H1 (cell line): ENCODE measurements at regions not wholly inside any gene's neighbourhood (a gene's known extent, or its start where the extent isn't known, plus 50 kb on each side); places are given as distances from the start of the nearest gene placed in this dataset.

Experiments used
- CTCF ChIA-PET: fragments of 300-600 bp; sonication (Branson Sonifier 250); formaldehyde crosslinking; loops from one replicate; lab custom pipeline; 2021; ENCODE audit not compliant: partially characterized antibody; lab: Charles Lee
- POLR2A ChIA-PET: fragments of 300-600 bp; sonication (Branson Sonifier 250); formaldehyde crosslinking; loops from one replicate; lab custom pipeline; 2021; ENCODE audit warnings: inconsistent platforms; ENCODE audit not compliant: partially characterized antibody; lab: Charles Lee
- DNase-seq, 2 experiments: peaks; one replicate each; pipeline versions ENCODE4 v3.0.0 to v3.0.0-alpha.2; 2010 to 2022; ENCODE audit warnings: low spot score in 2 of 2, low read depth in 1 of 2, mixed read lengths in 1 of 2
- FAIRE-seq: peaks from 2 replicates; lab custom pipeline; 2011; peaks lifted over from hg19 to GRCh38; lab: Jason Lieb, UNC
- H2AFZ ChIP-seq: 2 replicates; pipeline ENCODE4 v1.8.1; 2012; ENCODE audit warnings: low read length, inconsistent platforms
- H2AK5ac ChIP-seq: 2 replicates; pipeline ENCODE4 v1.6.1; 2013; ENCODE audit warnings: low read depth, low read length
- H2BK120ac ChIP-seq: replicated peaks from 2 replicates; pipeline ENCODE3; 2013; ENCODE audit warnings: low read depth, low read length, inconsistent platforms
- H2BK12ac ChIP-seq: 2 replicates; pipeline ENCODE4 v1.6.1; 2013; ENCODE audit warnings: low read depth, low read length
- H2BK15ac ChIP-seq: 2 replicates; pipeline ENCODE4 v1.6.1; 2013; ENCODE audit warnings: low read length
- H2BK20ac ChIP-seq: 2 replicates; pipeline ENCODE4 v1.6.1; 2013; ENCODE audit warnings: low read length
- H2BK5ac ChIP-seq: 2 replicates; pipeline ENCODE4 v1.6.1; 2013; ENCODE audit warnings: low read depth, low read length
- H3K14ac ChIP-seq: 2 replicates; pipeline ENCODE4 v1.6.1; 2013; ENCODE audit warnings: inconsistent platforms; ENCODE audit not compliant: insufficient read length
- H3K18ac ChIP-seq: 2 replicates; pipeline ENCODE4 v1.6.1; 2013; ENCODE audit warnings: low read length; ENCODE audit errors: extremely low read depth
- H3K23ac ChIP-seq: 2 replicates; pipeline ENCODE4 v1.6.1; 2013; ENCODE audit warnings: inconsistent platforms; ENCODE audit not compliant: insufficient read length
- H3K23me2 ChIP-seq: 2 replicates; pipeline ENCODE4 v1.6.1; 2013; ENCODE audit warnings: low read depth, low read length
- H3K27ac ChIP-seq: 2 replicates; pipeline ENCODE4 v1.6.1; 2011; ENCODE audit warnings: low read depth, low read length, inconsistent platforms
- H3K27me3 ChIP-seq, 4 experiments: replicated peaks in 1 of 4; 1 replicate in 1 of 4; 2 replicates in 3 of 4; pipeline versions ENCODE4 v1.6.1 to v1.8.1; 2011 to 2013; ENCODE audit warnings: low read length in 3 of 4, mild to moderate bottlenecking in 3 of 4, inconsistent platforms in 2 of 4, mixed read lengths in 2 of 4, moderate library complexity in 1 of 4; ENCODE audit not compliant: control insufficient read depth in 3 of 4, insufficient read depth in 3 of 4; ENCODE audit errors: extremely low read depth in 1 of 4
- H3K36me3 ChIP-seq, 4 experiments: 2 replicates each; pipeline versions ENCODE4 v1.6.1 to v1.8.1; 2011 to 2013; ENCODE audit warnings: mild to moderate bottlenecking in 4 of 4, low read length in 3 of 4, moderate library complexity in 2 of 4, control low read depth in 1 of 4, inconsistent platforms in 1 of 4; ENCODE audit not compliant: insufficient read depth in 4 of 4, control insufficient read depth in 2 of 4
- H3K4ac ChIP-seq: replicated peaks from 2 replicates; pipeline ENCODE3; 2013; ENCODE audit warnings: low read length, low read depth, mixed read lengths, inconsistent platforms; ENCODE audit not compliant: insufficient read length
- H3K4me1 ChIP-seq, 4 experiments: replicated peaks in 1 of 4; 1 replicate in 1 of 4; 2 replicates in 3 of 4; pipeline versions ENCODE4 v1.6.1 to v1.8.1; 2011 to 2013; ENCODE audit warnings: low read length in 3 of 4, inconsistent platforms in 2 of 4, mixed read lengths in 1 of 4; ENCODE audit not compliant: insufficient read depth in 4 of 4, control insufficient read depth in 3 of 4
- H3K4me2 ChIP-seq, 2 experiments: 2 replicates each; pipeline versions ENCODE4 v1.6.1 to v1.8.1; 2011 to 2013; ENCODE audit warnings: low read depth in 2 of 2, low read length in 2 of 2, control low read depth in 1 of 2, inconsistent platforms in 1 of 2, mild to moderate bottlenecking in 1 of 2; ENCODE audit not compliant: insufficient read depth in 1 of 2
- H3K4me3 ChIP-seq, 4 experiments: fragments of 200-600, 300-600 bp in 1 of 4; sonication (generic), shearing (Covaris generic), sonication (Bioruptor Twin) in 1 of 4; 2 replicates each; pipeline versions ENCODE4 v1.5.1 to v1.8.1; 2011 to 2016; ENCODE audit warnings: low read length in 4 of 4, low read depth in 3 of 4, control low read depth in 2 of 4, inconsistent platforms in 2 of 4, mild to moderate bottlenecking in 2 of 4, mixed read lengths in 1 of 4, moderate library complexity in 1 of 4; ENCODE audit not compliant: insufficient read depth in 2 of 4; ENCODE audit errors: extremely low read depth in 1 of 4
- H3K56ac ChIP-seq: replicated peaks from 2 replicates; pipeline ENCODE3; 2013; ENCODE audit warnings: low read depth, mild to moderate bottlenecking, mixed read lengths, low read length, inconsistent platforms; ENCODE audit not compliant: insufficient read length
- H3K79me1 ChIP-seq: 2 replicates; pipeline ENCODE4 v1.6.1; 2013; ENCODE audit warnings: low read depth, low read length, control low read depth
- H3K79me2 ChIP-seq, 2 experiments: 2 replicates each; pipeline versions ENCODE4 v1.6.1 to v1.8.1; 2012 to 2013; ENCODE audit warnings: low read length in 2 of 2, mild to moderate bottlenecking in 2 of 2, inconsistent platforms in 1 of 2; ENCODE audit not compliant: insufficient read depth in 2 of 2, control insufficient read depth in 1 of 2
- H3K9ac ChIP-seq, 4 experiments: replicated peaks in 1 of 4; 1 replicate in 1 of 4; 2 replicates in 3 of 4; pipeline versions ENCODE4 v1.6.1 to v1.8.1; 2011 to 2013; ENCODE audit warnings: low read depth in 3 of 4, low read length in 3 of 4, control low read depth in 2 of 4, mild to moderate bottlenecking in 2 of 4, moderate library complexity in 2 of 4, inconsistent platforms in 1 of 4; ENCODE audit errors: extremely low read depth in 1 of 4
- H3K9me3 ChIP-seq, 2 experiments: 2 replicates each; pipeline versions ENCODE4 v1.6.1 to v1.8.1; 2012 to 2013; ENCODE audit warnings: mild to moderate bottlenecking in 2 of 2, moderate library complexity in 2 of 2, control low read depth in 1 of 2, inconsistent platforms in 1 of 2, low read depth in 1 of 2, low read length in 1 of 2, mixed read lengths in 1 of 2; ENCODE audit not compliant: insufficient read depth in 2 of 2
- H4K20me1 ChIP-seq, 2 experiments: replicated peaks in 1 of 2; 2 replicates each; pipeline versions ENCODE3 to v1.8.1; 2011 to 2013; ENCODE audit warnings: inconsistent platforms in 2 of 2, low read length in 2 of 2, mild to moderate bottlenecking in 1 of 2; ENCODE audit not compliant: insufficient read depth in 2 of 2, control insufficient read depth in 1 of 2
- H4K5ac ChIP-seq: 2 replicates; pipeline ENCODE4 v1.6.1; 2013; ENCODE audit warnings: low read length, low read depth, mixed read lengths, inconsistent platforms; ENCODE audit not compliant: insufficient read length
- H4K8ac ChIP-seq: 2 replicates; pipeline ENCODE4 v1.8.0; 2013; ENCODE audit warnings: mild to moderate bottlenecking, moderate library complexity, low read length, inconsistent platforms; ENCODE audit not compliant: insufficient read depth; ENCODE audit errors: extremely low read depth
- H4K91ac ChIP-seq: replicated peaks from 2 replicates; pipeline ENCODE3; 2013; ENCODE audit warnings: low read length, mixed read lengths, inconsistent platforms; ENCODE audit not compliant: insufficient read length
- CBX5 ChIP-seq: fragments of 300-800, 300-1000 bp; sonication (generic); IDR thresholded peaks from 2 replicates; pipeline ENCODE4 v1.7.1; 2016; ENCODE audit warnings: antibody characterized with exemption, low read length, low read depth
- CEBPB ChIP-seq: IDR thresholded peaks from 2 replicates; pipeline ENCODE4 v1.6.1; 2012; ENCODE audit warnings: low read depth, low read length
- CTBP2 ChIP-seq: IDR thresholded peaks from 2 replicates; pipeline ENCODE4 v1.7.0; 2011; ENCODE audit warnings: borderline replicate concordance, mild to moderate bottlenecking, moderate library complexity, mixed read lengths, low read length; ENCODE audit not compliant: insufficient read depth, insufficient read length
- MAFK ChIP-seq: IDR thresholded peaks from 2 replicates; pipeline ENCODE4 v1.6.1; 2012; ENCODE audit warnings: low read depth, mild to moderate bottlenecking, improper control_type of control experiment, low read length
- NANOG ChIP-seq: IDR thresholded peaks from 2 replicates; pipeline ENCODE4 v1.6.1; 2011; ENCODE audit warnings: low read length, low read depth, mild to moderate bottlenecking, inconsistent platforms; ENCODE audit not compliant: insufficient read depth, poor library complexity, severe bottlenecking
- RAD21 ChIP-seq, 2 experiments: IDR thresholded peaks in 1 of 2; conservative IDR thresholded peaks in 1 of 2; 2 replicates each; pipeline ENCODE4 v1.6.1; 2011; ENCODE audit warnings: low read depth in 2 of 2, low read length in 2 of 2, improper control_type of control experiment in 1 of 2, inconsistent platforms in 1 of 2, mild to moderate bottlenecking in 1 of 2, moderate library complexity in 1 of 2
- RXRA ChIP-seq: IDR thresholded peaks from 2 replicates; pipeline ENCODE4 v1.6.1; 2011; ENCODE audit warnings: low read depth, mild to moderate bottlenecking, low read length, moderate library complexity; ENCODE audit not compliant: insufficient read depth
- SIN3A ChIP-seq, 2 experiments: IDR thresholded peaks in 1 of 2; conservative IDR thresholded peaks in 1 of 2; 2 replicates each; pipeline ENCODE4 v1.6.1; 2011 to 2012; ENCODE audit warnings: low read length in 2 of 2, improper control_type of control experiment in 1 of 2, low read depth in 1 of 2, mild to moderate bottlenecking in 1 of 2
- SIX5 ChIP-seq: IDR thresholded peaks from 2 replicates; pipeline ENCODE4 v1.6.1; 2011; ENCODE audit warnings: mild to moderate bottlenecking, low read depth, low read length
- SP1 ChIP-seq: IDR thresholded peaks from 2 replicates; pipeline ENCODE4 v1.6.1; 2011; ENCODE audit warnings: low read depth, low read length
- SRF ChIP-seq: IDR thresholded peaks from 2 replicates; pipeline ENCODE4 v1.6.1; 2011; ENCODE audit warnings: mild to moderate bottlenecking, low read depth, low read length, moderate library complexity
- SUZ12 ChIP-seq: fragments of 200-600 bp; sonication (generic); IDR thresholded peaks from 2 replicates; pipeline ENCODE4 v1.6.1; 2012; ENCODE audit warnings: mild to moderate bottlenecking, inconsistent platforms, low read length, moderate library complexity, mixed read lengths
- TAF1 ChIP-seq: IDR thresholded peaks from 2 replicates; pipeline ENCODE4 v1.6.1; 2011; ENCODE audit warnings: mild to moderate bottlenecking, low read depth, low read length
- WGBS, 2 experiments: shearing (Covaris generic) in 1 of 2; methylation state at CpG; one replicate each; pipeline versions ENCODE4 v1.1.6 to v1.1.7; 2013 to 2015; ENCODE audit warnings: low lambda C conversion rate in 2 of 2, mixed read lengths in 2 of 2, inconsistent platforms in 1 of 2, low coverage in 1 of 2, missing lambda C conversion rate in 1 of 2; ENCODE audit not compliant: insufficient replicate concordance in 2 of 2, insufficient coverage in 1 of 2, insufficient read length in 1 of 2; ENCODE audit errors: extremely low coverage in 1 of 2, missing lambda C conversion rate in 1 of 2; 5-methylcytosine and 5-hydroxymethylcytosine counted together

- no peaks in the 10 kb centered on the region for H3K79me2 ChIP-seq
- DNase-seq (no peak), FAIRE-seq (peak; percentile 19)
- H3K9ac ChIP-seq, result no peak overlapping the region
- no peak overlapping the region for H3K27ac ChIP-seq
- H3K23ac ChIP-seq, result no peak overlapping the region
- H2AK5ac ChIP-seq, result no peak overlapping the region
- H2BK20ac ChIP-seq, result no peak overlapping the region
- H3K4me3 ChIP-seq, result no peak overlapping the region
- WGBS, 2 experiments, result 86% methylated on average over 3 of the region's 3 CpGs; no CpG with 5 or more reads in 1 of the 2 experiments
- H3K27me3 ChIP-seq, result no peaks in the 10 kb centered on the region
- no peak overlapping the region for H2BK15ac ChIP-seq
- no peaks in the 10 kb centered on the region for H3K23me2 ChIP-seq
- no peaks in the 10 kb centered on the region for H3K36me3 ChIP-seq
- H3K18ac ChIP-seq, result no peak overlapping the region
- no peak overlapping the region for H3K14ac ChIP-seq
- no peak overlapping the region for H4K8ac ChIP-seq
- no peaks in the 10 kb centered on the region for H3K79me1 ChIP-seq
- H2BK12ac ChIP-seq, result no peak overlapping the region
- H2BK120ac ChIP-seq, result no peak overlapping the region
- H4K91ac ChIP-seq, result no peak overlapping the region
- H4K20me1 ChIP-seq, result no peaks in the 10 kb centered on the region
- no peak overlapping the region for H3K4ac ChIP-seq
- H3K9me3 ChIP-seq, result no peaks in the 10 kb centered on the region
- CTCF ChIA-PET, result no interaction called here
- H3K4me2 ChIP-seq, result no peak overlapping the region
- no peak overlapping the region for H2AFZ ChIP-seq
- H3K56ac ChIP-seq, result no peak overlapping the region
- no peak overlapping the region for H2BK5ac ChIP-seq
- POLR2A ChIA-PET, result no interaction called here
- H3K4me1 ChIP-seq, result peaks cover 0 to 13% (median 1%) of the 10 kb centered on the region in 4 experiments; a peak in 2 of 7 replicates
- H4K5ac ChIP-seq, result no peak overlapping the region
- TF ChIP-seq TAF1, result no peak
- TF ChIP-seq SIX5, result no peak
- TF ChIP-seq NANOG, result no peak
- no peak for TF ChIP-seq CTBP2
- no peak for TF ChIP-seq SUZ12
- no peak for TF ChIP-seq RXRA
- TF ChIP-seq SRF, result no peak
- TF ChIP-seq CEBPB, result no peak
- TF ChIP-seq SIN3A (conservative IDR thresholded peaks at IDR 0.05 in 1 of 2, IDR thresholded peaks at IDR 0.05 in 1 of 2; ENCODE audit: low read depth in 1 of 2, low read length in 2 of 2), result no peak
- no peak for TF ChIP-seq MAFK
- TF ChIP-seq RAD21 (IDR thresholded peaks at IDR 0.05 in 1 of 2, conservative IDR thresholded peaks at IDR 0.05 in 1 of 2; ENCODE audit: low read depth in 2 of 2, low read length in 2 of 2), result no peak
- TF ChIP-seq CBX5, result no peak
- TF ChIP-seq SP1, result no peak
These were observed 87.8 kb upstream of the PDE3A start for GRCh38 chr12:20280515-20280914.
